Fibroblast of peridontal ligament (primary cell): ENCODE measurements at regions not wholly inside any gene's neighbourhood (a gene's known extent, or its start where the extent isn't known, plus 50 kb on each side); places are given as distances from the start of the nearest gene placed in this dataset.

Source experiments
- DNase-seq: peaks from one replicate; pipeline ENCODE4 v3.0.0-alpha.2; 2010; ENCODE audit errors: extremely low read depth

GRCh38 chr14:22513066-22513812, 75.8 kb downstream of the DAD1 start:
- DNase-seq, result no peak

DNA sequence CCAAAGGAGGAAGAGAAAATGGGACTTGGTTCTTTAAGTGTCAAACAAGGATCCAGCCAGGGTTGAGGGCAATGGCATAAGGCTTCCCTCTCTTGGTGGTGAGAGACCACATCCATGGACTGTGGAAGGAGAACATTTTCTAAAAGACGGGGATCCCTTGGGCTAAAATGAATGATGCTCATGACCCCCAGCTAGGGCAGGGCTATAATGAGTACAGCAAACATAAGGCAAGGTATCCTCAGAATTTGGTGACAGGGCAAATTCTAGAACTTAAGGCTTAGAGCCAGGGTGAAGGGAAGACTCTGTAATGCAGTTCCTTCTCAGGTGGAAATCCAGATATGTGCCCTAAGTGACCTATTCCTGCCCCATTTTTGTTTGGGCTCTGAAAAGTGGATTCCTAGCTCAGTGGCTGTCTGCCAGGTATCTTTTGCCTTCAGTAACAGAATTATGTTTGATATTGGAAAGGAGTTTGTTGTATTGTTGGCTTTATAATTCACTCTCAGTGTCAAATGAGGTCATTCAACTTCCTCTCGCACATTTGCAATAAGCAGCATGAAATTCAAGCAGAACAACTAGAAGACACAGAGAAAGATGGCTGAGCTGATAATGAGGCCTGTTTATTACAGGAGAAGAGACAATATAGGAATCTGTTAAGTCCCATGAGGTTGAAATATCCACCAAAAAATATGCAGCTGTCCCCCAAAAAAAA, 76.8 kb downstream of the DAD1 start:
- no peak for DNase-seq

DNA sequence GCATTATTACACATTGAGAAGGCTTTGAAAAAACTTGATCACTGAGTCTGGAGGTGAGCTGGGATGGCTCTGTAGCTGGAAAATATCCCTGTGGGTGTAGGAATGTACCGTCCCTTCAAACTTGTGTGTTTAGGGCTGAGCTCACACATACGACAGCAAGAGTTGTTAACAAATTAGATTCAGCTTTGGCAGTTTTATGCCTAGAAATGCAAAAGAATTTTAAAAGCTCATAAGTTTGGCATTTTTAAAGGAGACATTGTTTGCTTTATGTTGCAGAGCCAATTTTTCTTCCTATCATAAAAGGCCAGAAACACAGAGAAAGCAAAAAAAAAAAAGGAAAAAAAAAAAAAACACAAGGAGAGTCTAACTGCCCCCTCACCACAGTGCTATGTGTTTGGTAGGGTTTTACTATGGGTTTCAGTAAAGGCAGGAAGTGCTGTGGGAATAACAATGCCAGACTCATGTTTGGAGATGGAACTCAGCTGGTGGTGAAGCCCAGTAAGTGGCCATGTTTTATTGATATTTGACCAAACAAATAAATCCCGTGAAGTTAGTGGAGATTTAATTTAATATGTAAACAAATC, 78.4 kb downstream of the DAD1 start:
- DNase-seq, result peak; percentile 12

DNA sequence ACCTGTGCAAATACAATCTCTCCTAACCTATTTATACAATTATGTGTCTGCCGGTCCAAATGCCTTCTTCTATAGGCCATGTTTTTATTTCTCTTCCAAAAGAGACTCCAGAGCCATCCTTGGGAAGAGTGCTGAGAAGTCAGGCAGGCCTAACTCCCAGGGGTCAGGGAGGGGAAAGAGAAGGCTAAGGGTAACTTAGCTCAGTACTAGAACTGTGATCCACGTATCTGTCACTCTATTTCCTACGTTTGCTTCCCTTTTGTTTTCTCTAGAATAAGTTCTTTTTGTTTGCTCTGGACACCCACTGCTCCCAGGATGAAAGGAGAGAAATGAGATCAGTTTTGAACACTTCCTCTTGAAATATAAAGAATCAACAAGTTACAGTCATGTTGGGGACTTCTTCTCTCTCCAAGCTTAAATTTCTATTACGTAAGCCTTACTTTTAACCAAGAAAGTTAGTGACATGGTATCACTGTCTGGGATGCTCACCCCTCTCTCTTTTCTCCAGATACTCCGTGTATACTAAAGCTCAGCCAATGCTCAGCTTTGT, 79.2 kb downstream of the DAD1 start:
- no peak for DNase-seq

GRCh38 chr14:22509036-22509709, 79.9 kb downstream of the DAD1 start:
- DNase-seq, result no peak

GRCh38 chr14:22508662-22509035, 80.4 kb downstream of the DAD1 start:
- no peak for DNase-seq

- no peak for DNase-seq
These were observed 80.9 kb downstream of the DAD1 start for GRCh38 chr14:22508150-22508457.

- no peak for DNase-seq
These were observed 82.2 kb downstream of the DAD1 start for GRCh38 chr14:22506778-22507351.

- DNase-seq, result no peak
These were observed 82.7 kb downstream of the DAD1 start for GRCh38 chr14:22506378-22506710.

DNA sequence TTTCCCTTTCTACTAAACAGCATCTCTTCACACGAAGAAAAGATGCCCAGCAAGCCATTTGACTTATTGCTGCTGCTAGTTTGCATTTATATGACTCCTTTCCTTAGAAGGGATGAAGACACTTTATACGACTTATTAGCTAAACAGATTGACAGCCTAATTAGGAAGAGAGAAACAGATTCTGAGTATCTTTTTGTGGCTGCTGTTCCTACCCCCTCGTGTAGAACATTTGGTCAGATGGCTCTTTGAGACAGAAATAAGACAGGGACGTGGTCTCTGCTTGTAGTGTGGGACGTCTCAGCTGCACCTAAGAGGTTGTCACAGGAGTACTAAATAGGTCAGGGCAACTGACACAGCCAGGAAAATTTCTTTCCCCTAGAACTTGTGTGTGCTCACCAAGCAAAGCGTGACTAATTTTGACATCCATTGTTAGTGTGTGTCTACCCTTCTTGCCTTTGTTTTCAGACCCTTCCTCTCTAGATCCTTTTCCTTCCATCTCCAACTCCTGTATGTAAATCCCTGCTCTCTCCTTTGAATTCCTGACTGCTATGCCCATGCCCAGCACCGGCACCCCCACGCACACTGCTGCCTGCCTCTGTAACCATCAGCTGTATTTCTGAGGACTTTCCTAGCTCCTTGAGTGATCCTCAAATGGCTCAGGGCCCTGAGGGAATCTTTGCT, 83.2 kb downstream of the DAD1 start:
- no peak for DNase-seq

- DNase-seq, result no peak
These were observed 83.7 kb downstream of the DAD1 start for GRCh38 chr14:22505309-22505696.

DNA sequence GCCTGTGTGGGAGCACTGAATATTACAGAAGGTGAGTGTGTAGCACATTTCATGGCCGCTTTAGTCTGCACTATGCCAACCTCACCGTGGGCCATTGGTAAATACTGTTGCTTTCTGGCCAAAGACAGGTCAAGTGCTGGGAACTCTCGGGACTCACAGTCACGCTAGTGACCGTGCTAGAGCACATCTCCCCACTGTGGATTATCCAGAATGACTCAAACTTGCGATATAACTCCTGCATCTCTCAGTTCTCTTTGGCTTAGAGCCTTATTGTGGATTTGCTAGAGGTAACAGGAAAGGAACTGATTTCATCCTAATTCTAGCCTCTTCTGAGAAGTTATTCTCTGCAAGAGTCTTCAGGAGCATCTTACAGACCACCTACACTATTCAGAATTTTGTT, 86.5 kb downstream of the DAD1 start:
- DNase-seq, result no peak

- no peak for DNase-seq
These were observed 87.0 kb downstream of the DAD1 start for GRCh38 chr14:22502007-22502406.

DNA sequence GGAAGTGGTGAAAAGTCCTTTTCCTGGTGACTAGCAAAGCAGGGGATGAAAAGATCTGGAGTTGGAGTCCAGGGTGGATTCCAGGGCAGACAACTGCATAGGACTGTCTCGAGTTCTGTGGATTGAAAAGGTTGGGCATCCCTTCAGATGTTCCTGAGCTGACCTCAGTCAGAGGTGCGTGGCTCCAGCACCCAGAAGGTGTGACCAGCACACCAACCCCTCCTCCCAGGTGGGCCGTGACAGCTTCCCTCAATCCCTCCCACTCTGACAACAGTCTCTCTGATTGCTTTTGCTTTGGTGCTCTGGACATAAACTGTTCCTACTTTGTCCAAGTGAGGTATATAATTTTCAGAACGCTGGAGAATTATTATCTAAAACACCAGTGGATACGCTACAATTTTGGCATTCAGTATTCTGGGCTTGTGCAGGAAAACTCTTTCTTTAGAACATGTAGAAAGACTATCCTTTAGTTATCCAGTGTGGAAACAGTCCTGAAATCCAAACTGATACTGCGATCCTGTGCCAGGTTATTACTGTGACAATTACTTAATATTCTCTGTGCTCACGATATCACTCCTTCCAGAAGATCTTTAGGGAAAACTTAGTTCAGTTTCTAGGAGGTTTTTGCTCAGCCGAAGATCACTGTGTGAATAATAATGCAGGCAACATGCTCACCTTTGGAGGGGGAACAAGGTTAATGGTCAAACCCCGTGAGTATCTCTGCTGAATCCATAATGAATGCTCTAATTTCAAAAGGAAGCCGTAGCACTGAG, 87.9 kb downstream of the DAD1 start:
- DNase-seq, result no peak

GRCh38 chr14:22500525-22500924, 88.5 kb downstream of the DAD1 start:
- DNase-seq, result no peak

- DNase-seq, result no peak
These were observed 91.3 kb downstream of the DAD1 start for GRCh38 chr14:22497671-22498093.

DNA sequence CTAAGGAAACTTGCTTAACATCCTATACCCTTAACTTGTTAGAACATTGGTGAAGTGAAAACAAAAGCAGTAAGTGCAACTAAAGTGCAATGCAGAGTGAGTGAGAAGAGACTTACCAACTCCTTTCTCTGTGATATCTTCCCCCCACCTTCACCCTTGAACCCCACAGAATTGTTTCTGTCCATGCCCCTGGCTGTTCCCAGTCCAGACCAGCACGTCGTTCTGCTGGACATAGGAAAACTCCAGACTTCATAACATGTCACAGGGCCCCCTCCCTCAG, 91.9 kb downstream of the DAD1 start:
- DNase-seq, result no peak

GRCh38 chr14:22494486-22495135, 94.4 kb downstream of the DAD1 start:
- DNase-seq, result no peak

- no peak for DNase-seq
These were observed 95.3 kb downstream of the DAD1 start for GRCh38 chr14:22493753-22494152.
